Activated CD4-positive, alpha-beta memory T cell treated with anti-CD3 and anti-CD28 coated beads for 36 hours (primary cell): ENCODE measurements at regions not wholly inside any gene's neighbourhood (a gene's known extent, or its start where the extent isn't known, plus 50 kb on each side); places are given as distances from the start of the nearest gene placed in this dataset.

Experiments used
- CTCF ChIA-PET: fragments of 350-600 bp; sonication (Branson Sonifier 250); formaldehyde crosslinking; loops from one replicate; lab custom pipeline; 2021; ENCODE audit warnings: antibody characterized with exemption, inconsistent platforms; lab: Charles Lee
- POLR2A ChIA-PET: fragments of 350-600 bp; sonication (Branson Sonifier 250); formaldehyde crosslinking; loops from one replicate; lab custom pipeline; 2021; ENCODE audit warnings: antibody characterized with exemption; lab: Charles Lee
- DNase-seq: peaks from one replicate; pipeline ENCODE4 v3.0.0-alpha.2; 2020
- H3K27ac Mint-ChIP-seq: one replicate; pipeline ENCODE4 v1.8.0; 2021; ENCODE audit warnings: mixed read lengths
- H3K27me3 Mint-ChIP-seq: one replicate; pipeline ENCODE4 v1.8.0; 2021; ENCODE audit warnings: mixed read lengths
- H3K36me3 Mint-ChIP-seq: one replicate; pipeline ENCODE4 v1.8.0; 2021; ENCODE audit warnings: mixed read lengths
- H3K4me1 Mint-ChIP-seq: one replicate; pipeline ENCODE4 v1.8.0; 2021; ENCODE audit warnings: low read depth, mixed read lengths
- H3K4me3 Mint-ChIP-seq: one replicate; pipeline ENCODE4 v1.8.0; 2021; ENCODE audit warnings: mild to moderate bottlenecking, mixed read lengths
- H3K9me3 Mint-ChIP-seq: one replicate; pipeline ENCODE4 v1.8.0; 2021; ENCODE audit warnings: mixed read lengths
- intact Hi-C: fragments of 100-400 bp; cut with micrococcal nuclease; formaldehyde crosslinking; loops from one replicate; pipeline ENCODE4 v1.15.1; 2023

- Mint-ChIP-seq H3K9me3 (no peaks in the 10 kb centered on the region), H3K27ac (no peak overlapping the region), H3K27me3 (peaks cover 5% of the 10 kb centered on the region), H3K4me1 (peaks cover 8% of the 10 kb centered on the region), H3K4me3 (no peak overlapping the region), H3K36me3 (no peaks in the 10 kb centered on the region)
- ChIA-PET CTCF (interaction anchor here (0.6 kb wide), 1 partner anchor 272 kb away, joined by 3 read pairs; no protein-coding TSS in a partner anchor), POLR2A (no interaction called here)
- no peak for DNase-seq
- intact Hi-C loops, result no loop called here
These were observed 196.4 kb downstream of the RPLP1 start for GRCh38 chr15:69648775-69649735.

- H3K4me3 Mint-ChIP-seq, result no peak overlapping the region
- CTCF ChIA-PET, result interaction anchor here (1.6 kb wide), 1 partner anchor 75 kb away, joined by 3 read pairs; no protein-coding TSS in a partner anchor
- intact Hi-C loops, result no loop called here
- H3K36me3 Mint-ChIP-seq, result no peaks in the 10 kb centered on the region
- no peaks in the 10 kb centered on the region for H3K9me3 Mint-ChIP-seq
- H3K27me3 Mint-ChIP-seq, result peaks cover 6% of the 10 kb centered on the region
- peaks cover 5% of the 10 kb centered on the region for H3K4me1 Mint-ChIP-seq
- no peak for DNase-seq
- POLR2A ChIA-PET, result no interaction called here
- H3K27ac Mint-ChIP-seq, result no peak overlapping the region
These were observed 199.7 kb downstream of the RPLP1 start for GRCh38 chr15:69652293-69652692.

GRCh38 chr15:69652751-69653305 is 200.2 kb downstream of the RPLP1 start:
- H3K4me3 Mint-ChIP-seq, result no peak overlapping the region
- peaks cover 6% of the 10 kb centered on the region for H3K27me3 Mint-ChIP-seq
- peaks cover 5% of the 10 kb centered on the region for H3K4me1 Mint-ChIP-seq
- H3K9me3 Mint-ChIP-seq, result no peaks in the 10 kb centered on the region
- CTCF ChIA-PET, result interaction anchor here (1.6 kb wide), 1 partner anchor 76 kb away, joined by 3 read pairs; no protein-coding TSS in a partner anchor
- no peak for DNase-seq
- no peak overlapping the region for H3K27ac Mint-ChIP-seq
- intact Hi-C loops, result no loop called here
- no peaks in the 10 kb centered on the region for H3K36me3 Mint-ChIP-seq
- POLR2A ChIA-PET, result no interaction called here

- no peak overlapping the region for H3K27ac Mint-ChIP-seq
- ChIA-PET CTCF (interaction anchor here (1.6 kb wide), 1 partner anchor 76 kb away, joined by 3 read pairs; no protein-coding TSS in a partner anchor), POLR2A (no interaction called here)
These were observed 200.7 kb downstream of the RPLP1 start for GRCh38 chr15:69653306-69653705.

GRCh38 chr15:69653846-69654245 is 201.2 kb downstream of the RPLP1 start:
- POLR2A ChIA-PET, result no interaction called here
- intact Hi-C loops, result no loop called here
- no peak for DNase-seq
- H3K27me3 Mint-ChIP-seq, result peaks cover 6% of the 10 kb centered on the region
- CTCF ChIA-PET, result no interaction called here
- no peaks in the 10 kb centered on the region for H3K36me3 Mint-ChIP-seq
- no peak overlapping the region for H3K27ac Mint-ChIP-seq
- no peak overlapping the region for H3K4me3 Mint-ChIP-seq
- no peaks in the 10 kb centered on the region for H3K9me3 Mint-ChIP-seq
- H3K4me1 Mint-ChIP-seq, result no peaks in the 10 kb centered on the region

More at GRCh38 chr15:69653306-69653705, 200.7 kb downstream of the RPLP1 start:
- Mint-ChIP-seq H3K27me3 (peaks cover 6% of the 10 kb centered on the region), H3K9me3 (no peaks in the 10 kb centered on the region), H3K36me3 (no peaks in the 10 kb centered on the region), H3K4me3 (no peak overlapping the region), H3K4me1 (peaks cover 4% of the 10 kb centered on the region)
- DNase-seq, result no peak
- intact Hi-C loops, result no loop called here

GRCh38 chr15:69656271-69657030 is 203.8 kb downstream of the RPLP1 start:
- intact Hi-C loops, result no loop called here
- CTCF ChIA-PET, result no interaction called here
- Mint-ChIP-seq H3K4me1 (no peaks in the 10 kb centered on the region), H3K9me3 (no peaks in the 10 kb centered on the region), H3K4me3 (no peak overlapping the region), H3K36me3 (no peaks in the 10 kb centered on the region), H3K27ac (no peak overlapping the region), H3K27me3 (peaks cover 2% of the 10 kb centered on the region)
- POLR2A ChIA-PET, result no interaction called here
- DNase-seq, result no peak

GRCh38 chr15:69657626-69658025 is 205.0 kb downstream of the RPLP1 start:
- CTCF ChIA-PET, result no interaction called here
- no peak overlapping the region for H3K4me3 Mint-ChIP-seq
- no peak for DNase-seq
- POLR2A ChIA-PET, result no interaction called here
- intact Hi-C loops, result no loop called here
- H3K4me1 Mint-ChIP-seq, result no peaks in the 10 kb centered on the region
- peaks cover 2% of the 10 kb centered on the region for H3K27me3 Mint-ChIP-seq
- no peak overlapping the region for H3K27ac Mint-ChIP-seq
- H3K9me3 Mint-ChIP-seq, result no peaks in the 10 kb centered on the region
- no peaks in the 10 kb centered on the region for H3K36me3 Mint-ChIP-seq

GRCh38 chr15:69658411-69658945 is 205.9 kb downstream of the RPLP1 start:
- Mint-ChIP-seq H3K36me3 (no peaks in the 10 kb centered on the region), H3K4me1 (no peaks in the 10 kb centered on the region), H3K9me3 (no peaks in the 10 kb centered on the region), H3K27me3 (peaks cover 2% of the 10 kb centered on the region), H3K27ac (no peak overlapping the region), H3K4me3 (no peak overlapping the region)
- POLR2A ChIA-PET, result no interaction called here
- CTCF ChIA-PET, result interaction anchor here (0.6 kb wide), 1 partner anchor 1024 kb away, joined by 3 read pairs; no protein-coding TSS in a partner anchor
- DNase-seq, result no peak
- intact Hi-C loops, result no loop called here

GRCh38 chr15:69659454-69660050 is 206.9 kb downstream of the RPLP1 start:
- Mint-ChIP-seq H3K4me3 (no peak overlapping the region), H3K9me3 (no peaks in the 10 kb centered on the region), H3K36me3 (no peaks in the 10 kb centered on the region), H3K27ac (no peak overlapping the region), H3K4me1 (no peaks in the 10 kb centered on the region), H3K27me3 (peaks cover 2% of the 10 kb centered on the region)
- ChIA-PET CTCF (no interaction called here), POLR2A (no interaction called here)
- DNase-seq, result no peak
- intact Hi-C loops, result no loop called here

GRCh38 chr15:69660114-69660513 is 207.5 kb downstream of the RPLP1 start:
- Mint-ChIP-seq H3K27me3 (peaks cover 2% of the 10 kb centered on the region), H3K4me1 (peaks cover under 1% of the 10 kb centered on the region), H3K9me3 (no peaks in the 10 kb centered on the region), H3K4me3 (no peak overlapping the region), H3K27ac (no peak overlapping the region), H3K36me3 (no peaks in the 10 kb centered on the region)
- no peak for DNase-seq
- POLR2A ChIA-PET, result no interaction called here
- CTCF ChIA-PET, result no interaction called here
- intact Hi-C loops, result no loop called here

GRCh38 chr15:69660658-69661405 is 208.2 kb downstream of the RPLP1 start:
- no peaks in the 10 kb centered on the region for H3K36me3 Mint-ChIP-seq
- intact Hi-C loops, result no loop called here
- ChIA-PET POLR2A (no interaction called here), CTCF (interaction anchor here (0.6 kb wide), 2 partner anchors 324 to 431 kb away, joined by 3 read pairs; no protein-coding TSS in a partner anchor)
- no peaks in the 10 kb centered on the region for H3K27me3 Mint-ChIP-seq
- H3K4me3 Mint-ChIP-seq, result no peak overlapping the region
- H3K9me3 Mint-ChIP-seq, result no peaks in the 10 kb centered on the region
- DNase-seq, result no peak
- H3K27ac Mint-ChIP-seq, result no peak overlapping the region
- H3K4me1 Mint-ChIP-seq, result peaks cover 3% of the 10 kb centered on the region
